ENCODE measurements at regions not wholly inside any gene's neighbourhood (a gene's known extent, or its start where the extent isn't known, plus 50 kb on each side); places are given as distances from the start of the nearest gene placed in this dataset.
"Not testable (repeated sequence)": the region's sequence is repeated elsewhere in the genome, so short reads cannot be mapped to it uniquely, and the experiment has no call there.

- intact Hi-C loops (cut with DNase I) = no loop called here
- no peak for TF ChIP-seq POLR2A (IDR thresholded peaks at IDR 0.05)
- TF ChIP-seq, protein P1, sequence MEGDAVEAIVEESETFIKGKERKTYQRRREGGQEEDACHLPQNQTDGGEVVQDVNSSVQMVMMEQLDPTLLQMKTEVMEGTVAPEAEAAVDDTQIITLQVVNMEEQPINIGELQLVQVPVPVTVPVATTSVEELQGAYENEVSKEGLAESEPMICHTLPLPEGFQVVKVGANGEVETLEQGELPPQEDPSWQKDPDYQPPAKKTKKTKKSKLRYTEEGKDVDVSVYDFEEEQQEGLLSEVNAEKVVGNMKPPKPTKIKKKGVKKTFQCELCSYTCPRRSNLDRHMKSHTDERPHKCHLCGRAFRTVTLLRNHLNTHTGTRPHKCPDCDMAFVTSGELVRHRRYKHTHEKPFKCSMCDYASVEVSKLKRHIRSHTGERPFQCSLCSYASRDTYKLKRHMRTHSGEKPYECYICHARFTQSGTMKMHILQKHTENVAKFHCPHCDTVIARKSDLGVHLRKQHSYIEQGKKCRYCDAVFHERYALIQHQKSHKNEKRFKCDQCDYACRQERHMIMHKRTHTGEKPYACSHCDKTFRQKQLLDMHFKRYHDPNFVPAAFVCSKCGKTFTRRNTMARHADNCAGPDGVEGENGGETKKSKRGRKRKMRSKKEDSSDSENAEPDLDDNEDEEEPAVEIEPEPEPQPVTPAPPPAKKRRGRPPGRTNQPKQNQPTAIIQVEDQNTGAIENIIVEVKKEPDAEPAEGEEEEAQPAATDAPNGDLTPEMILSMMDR (IDR thresholded peaks at IDR 0.05) = no peak
- Histone ChIP-seq H3K4me3 (no peak overlapping the region), H3K4me1 (peaks cover 0 to 60% (median 27%) of the 10 kb centered on the region in 3 donors), H3K36me3 (peaks cover 0 to 4% (median 0%) of the 10 kb centered on the region in 3 donors), H3K9me3 (no peaks in the 10 kb centered on the region), H3K27ac (no peak overlapping the region), H3K27me3 (no peaks in the 10 kb centered on the region)
- whole genome bisulfite sequencing, 2 donors = 35 to 46% methylated on average over 3 of the region's 3 CpGs
- no peak for DNase-seq
These were observed 105.9 kb upstream of the PRSS16 start for GRCh38 chr6:27141529-27142015.

GRCh38 chr6:27143020-27143388, 104.5 kb upstream of the PRSS16 start:
- H3K27ac ChIP-seq; intact Hi-C loops (cut with DNase I); H3K4me3 ChIP-seq; H3K36me3 ChIP-seq; DNase-seq; H3K27me3 ChIP-seq; H3K9me3 ChIP-seq: not testable (repeated sequence)
- H3K4me1 ChIP-seq = peaks cover 0 to 70% (median 27%) of the 10 kb centered on the region in 3 donors
- 92 to 95% methylated on average over 4 of the region's 4 CpGs for WGBS, 2 donors

- Histone ChIP-seq H3K4me3 (no peak overlapping the region), H3K4me1 (peaks cover 0 to 67% (median 25%) of the 10 kb centered on the region in 3 donors), H3K27me3 (no peaks in the 10 kb centered on the region), H3K27ac (no peak overlapping the region), H3K36me3 (peaks cover 0 to 4% (median 0%) of the 10 kb centered on the region in 3 donors), H3K9me3 (no peaks in the 10 kb centered on the region)
- TF ChIP-seq POLR2A (IDR thresholded peaks at IDR 0.05) = no peak
- TF ChIP-seq, protein P1 (IDR thresholded peaks at IDR 0.05) = no peak
- intact Hi-C loops (cut with DNase I) = no loop called here
- 59 to 65% methylated on average over 2 of the region's 2 CpGs for WGBS, 2 donors
- no peak for DNase-seq
These were observed 104.0 kb upstream of the PRSS16 start for GRCh38 chr6:27143474-27144026.

GRCh38 chr6:27144740-27145079, 102.8 kb upstream of the PRSS16 start:
- WGBS, 2 donors = 17 to 27% methylated on average over 6 of the region's 6 CpGs
- no peaks in the 10 kb centered on the region for H3K27me3 ChIP-seq
- intact Hi-C loops (cut with DNase I) = no loop called here
- H3K9me3 ChIP-seq = no peaks in the 10 kb centered on the region
- DNase-seq = no peak
- peaks cover 0 to 4% (median 0%) of the 10 kb centered on the region in 3 donors for H3K36me3 ChIP-seq
- H3K4me1 ChIP-seq = peaks cover 0 to 58% (median 19%) of the 10 kb centered on the region in 3 donors
- peak overlapping the region in 3 of 4 donors; percentile 95 to 97 (median 96) for H3K27ac ChIP-seq
- TF ChIP-seq, protein P1 (IDR thresholded peaks at IDR 0.05) = no peak
- no peak for TF ChIP-seq POLR2A (IDR thresholded peaks at IDR 0.05)
- peak overlapping the region in 2 of 4 donors; percentile 64 to 68 for H3K4me3 ChIP-seq

- no peaks in the 10 kb centered on the region for H3K27me3 ChIP-seq
- peak overlapping the region; percentile 89 to 97 (median 96) for H3K27ac ChIP-seq
- WGBS, 2 donors = 0% methylated on average over 21 to 25 of the region's 25 CpGs
- peaks cover 0 to 4% (median 0%) of the 10 kb centered on the region in 3 donors for H3K36me3 ChIP-seq
- TF ChIP-seq, protein P1 (IDR thresholded peaks at IDR 0.05) = peak in 2 of 6 experiments; percentile 1 to 6
- TF ChIP-seq POLR2A (IDR thresholded peaks at IDR 0.05) = peak; percentile 26 to 67 (median 47)
- no peaks in the 10 kb centered on the region for H3K9me3 ChIP-seq
- peaks cover 0 to 49% (median 19%) of the 10 kb centered on the region in 3 donors for H3K4me1 ChIP-seq
- intact Hi-C loops (cut with DNase I) = no loop called here
- peak overlapping the region; percentile 45 to 70 (median 66) for H3K4me3 ChIP-seq
- no peak for DNase-seq
These were observed 101.6 kb upstream of the PRSS16 start for GRCh38 chr6:27145731-27146455.

- H3K27me3 ChIP-seq; intact Hi-C loops (cut with DNase I); DNase-seq; H3K9me3 ChIP-seq; H3K36me3 ChIP-seq: not testable (repeated sequence)
- H3K27ac ChIP-seq = peak overlapping the region; percentile 89 to 97 (median 96)
- H3K4me3 ChIP-seq = peak overlapping the region; percentile 45 to 70 (median 66)
- H3K4me1 ChIP-seq = peaks cover 0 to 45% (median 18%) of the 10 kb centered on the region in 3 donors
- 0% methylated on average over 8 to 9 of the region's 23 CpGs for WGBS, 2 donors
These were observed 101.1 kb upstream of the PRSS16 start for GRCh38 chr6:27146456-27146705.

All from esophagus squamous epithelium (tissue), 5 donors.